ENCODE measurements at regions not wholly inside any gene's neighbourhood (a gene's known extent, or its start where the extent isn't known, plus 50 kb on each side); places are given as distances from the start of the nearest gene placed in this dataset.
"Not testable (repeated sequence)": the region's sequence is repeated elsewhere in the genome, so short reads cannot be mapped to it uniquely, and the experiment has no call there.

GRCh38 chr5:124538931-124539330 lies 207.5 kb downstream of the ZNF608 start:
- no peak for DNase-seq

DNA sequence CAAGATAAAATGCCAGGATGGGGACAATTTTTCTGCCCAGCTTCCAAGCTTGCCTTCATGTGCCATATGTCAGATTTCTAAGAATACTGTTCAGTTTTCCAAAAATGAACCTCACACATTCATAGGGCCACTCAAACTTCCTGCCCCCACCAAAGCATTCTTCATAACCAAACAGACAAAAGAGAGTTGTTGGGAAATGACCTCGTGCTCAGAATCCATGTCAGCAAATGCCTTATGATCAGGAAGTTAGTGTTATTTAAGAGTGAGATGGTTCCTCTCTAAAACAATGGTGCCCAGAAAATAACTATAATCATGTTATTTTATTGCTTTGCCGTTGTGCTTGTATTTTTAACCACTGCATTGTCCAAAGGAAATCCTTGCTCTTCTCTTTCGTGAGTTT lies 208.2 kb downstream of the ZNF608 start:
- no peak for DNase-seq

GRCh38 chr5:124537522-124537921 lies 208.9 kb downstream of the ZNF608 start:
- no peak for DNase-seq

DNA sequence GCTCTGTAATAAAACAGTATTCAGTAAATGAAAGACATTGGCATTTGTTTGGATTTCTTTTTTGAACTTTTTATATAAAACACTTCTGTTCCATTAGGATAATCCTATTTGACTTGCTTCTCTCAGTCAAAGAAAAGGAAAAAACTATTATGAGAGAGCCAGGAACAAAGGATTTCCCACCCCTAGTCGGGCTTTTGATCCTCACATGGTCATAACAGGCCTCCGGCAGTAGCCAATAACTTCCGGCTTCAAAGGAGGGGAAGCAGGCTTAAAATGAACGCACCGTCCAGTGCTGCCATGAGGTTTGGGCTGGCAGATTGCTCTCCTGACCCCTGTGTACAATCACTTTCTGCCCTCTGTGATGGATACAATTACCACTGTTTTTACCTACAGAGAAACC lies 209.3 kb downstream of the ZNF608 start:
- no peak for DNase-seq

DNA sequence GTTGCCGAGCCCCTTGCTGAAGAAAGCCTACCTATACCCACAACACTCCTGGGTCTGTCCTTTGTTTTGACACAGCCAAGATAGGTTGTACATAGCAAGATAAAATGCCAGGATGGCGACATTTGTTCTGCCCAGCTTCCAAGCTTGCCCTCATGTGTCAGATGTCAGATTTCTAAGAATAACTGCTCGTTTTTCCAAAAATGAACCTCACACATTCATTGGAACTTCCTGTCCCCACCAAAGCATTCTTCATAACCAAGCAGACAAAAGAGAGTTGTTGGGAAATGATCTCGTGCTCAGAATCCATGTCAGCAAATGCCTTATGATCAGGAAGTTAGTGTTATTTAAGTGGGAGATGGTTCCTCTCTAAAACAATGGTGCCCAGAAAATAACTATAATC lies 210.1 kb downstream of the ZNF608 start:
- DNase-seq, result no peak

DNA sequence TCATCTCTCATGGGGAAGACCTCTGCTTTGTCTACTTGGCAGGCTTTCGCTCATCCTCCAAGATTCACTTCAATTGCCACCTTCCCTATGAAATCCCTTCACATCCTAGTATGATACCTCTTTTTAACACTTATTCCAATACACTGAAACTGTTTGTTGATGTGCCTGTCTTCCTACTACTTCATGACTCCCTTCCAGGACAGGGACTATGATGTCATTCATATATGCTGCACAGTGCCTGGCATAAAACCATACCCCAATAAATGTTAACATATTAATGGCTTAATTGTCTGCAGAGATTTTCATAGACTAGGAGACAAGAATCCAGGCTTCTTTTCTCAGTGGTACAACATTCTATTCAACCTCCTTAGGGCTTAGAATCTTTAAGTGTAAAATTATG lies 215.5 kb downstream of the ZNF608 start:
- no peak for DNase-seq

- no peak for DNase-seq
Measured at GRCh38 chr5:124528838-124529237, 217.6 kb downstream of the ZNF608 start.

DNA sequence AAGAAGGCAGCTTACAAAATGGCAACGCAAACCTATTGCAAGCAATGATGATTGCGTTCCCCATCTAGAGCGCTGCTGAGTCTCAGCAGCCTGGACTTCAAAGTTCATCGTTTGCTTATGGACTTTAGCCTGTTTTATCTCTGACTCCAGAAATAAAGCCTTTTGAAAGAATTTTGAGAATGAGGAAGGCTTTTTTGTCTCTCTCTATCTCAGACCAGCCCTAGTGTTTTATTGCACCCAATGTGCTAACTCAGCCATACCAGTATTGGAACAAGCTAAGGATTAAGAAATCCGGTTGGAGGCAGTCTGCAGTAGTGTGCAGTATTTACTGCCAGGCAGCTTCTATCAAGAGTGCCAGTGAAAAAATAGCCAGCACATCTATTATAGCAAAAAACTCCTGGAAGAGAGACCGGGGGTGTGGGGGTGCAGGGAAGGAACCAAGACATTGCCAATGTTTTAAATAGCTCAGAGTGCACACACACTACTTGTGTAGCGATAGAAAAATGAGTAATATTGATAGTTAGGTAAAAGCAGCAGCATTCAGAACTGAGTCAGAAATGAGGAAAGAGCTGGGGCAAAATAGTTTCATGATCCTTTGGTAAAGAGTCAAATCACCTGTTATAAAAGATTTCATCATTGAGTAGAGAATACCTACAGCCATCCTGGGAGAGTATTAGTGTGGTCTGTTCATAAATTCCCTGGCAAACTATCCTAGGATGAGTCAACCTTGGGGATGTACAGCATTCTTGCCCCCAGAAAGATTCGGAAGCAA lies 219.0 kb downstream of the ZNF608 start:
- no peak for DNase-seq

GRCh38 chr5:124526079-124526478 lies 220.4 kb downstream of the ZNF608 start:
- not testable (repeated sequence) for DNase-seq

- no peak for DNase-seq
Measured at GRCh38 chr5:124524552-124525232, 221.7 kb downstream of the ZNF608 start.

GRCh38 chr5:124523897-124524296 lies 222.5 kb downstream of the ZNF608 start:
- no peak for DNase-seq

DNA sequence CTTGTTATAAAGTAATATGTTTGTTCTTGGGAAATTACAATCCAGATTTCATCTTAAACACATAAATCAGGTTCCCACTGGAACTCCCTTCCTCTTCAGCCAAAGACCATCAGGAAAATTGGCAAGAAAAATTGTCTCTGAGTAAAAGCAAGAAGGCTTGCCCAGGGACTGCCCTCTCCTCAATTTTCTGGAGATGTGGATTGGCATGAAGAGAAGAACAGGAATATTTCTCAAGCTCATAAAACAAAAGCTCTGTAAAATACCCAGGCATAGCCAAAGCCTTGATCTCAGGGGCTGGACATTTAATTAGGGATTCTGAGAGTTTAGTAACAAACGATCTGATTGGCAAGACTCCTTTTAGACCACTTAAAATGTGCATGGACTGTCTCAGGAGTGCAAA lies 223.4 kb downstream of the ZNF608 start:
- DNase-seq, result no peak

GRCh38 chr5:124521461-124522230 lies 224.8 kb downstream of the ZNF608 start:
- no peak for DNase-seq

- DNase-seq, result no peak
Measured at GRCh38 chr5:124519396-124519795, 227.0 kb downstream of the ZNF608 start.

GRCh38 chr5:124516567-124516966 lies 229.9 kb downstream of the ZNF608 start:
- no peak for DNase-seq

- no peak for DNase-seq
Measured at GRCh38 chr5:124515497-124516245, 230.8 kb downstream of the ZNF608 start.

- DNase-seq, result no peak
Measured at GRCh38 chr5:124514956-124515355, 231.5 kb downstream of the ZNF608 start.

- no peak for DNase-seq
Measured at GRCh38 chr5:124512952-124513632, 233.3 kb downstream of the ZNF608 start.

- DNase-seq, result no peak
Measured at GRCh38 chr5:124512236-124512635, 234.2 kb downstream of the ZNF608 start.

DNA sequence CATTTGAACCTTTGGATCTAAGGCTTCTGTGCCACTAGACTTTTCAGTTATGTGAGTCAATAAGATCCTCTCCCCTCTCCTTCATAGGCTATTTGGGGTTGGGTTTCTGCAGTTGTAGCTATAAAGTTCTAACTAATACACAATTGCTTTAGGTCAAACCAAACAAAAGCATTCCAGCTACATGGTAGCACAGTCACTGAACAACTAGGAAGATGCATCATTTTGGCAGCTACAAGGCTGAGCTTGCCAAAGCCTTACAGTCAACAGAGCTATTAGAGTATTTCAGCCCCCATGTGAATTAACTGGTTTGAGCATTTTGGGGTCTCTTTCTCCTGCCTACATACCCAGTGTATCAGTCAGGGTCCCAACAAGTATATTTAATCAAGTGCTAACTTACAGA lies 234.6 kb downstream of the ZNF608 start:
- no peak for DNase-seq

DNA sequence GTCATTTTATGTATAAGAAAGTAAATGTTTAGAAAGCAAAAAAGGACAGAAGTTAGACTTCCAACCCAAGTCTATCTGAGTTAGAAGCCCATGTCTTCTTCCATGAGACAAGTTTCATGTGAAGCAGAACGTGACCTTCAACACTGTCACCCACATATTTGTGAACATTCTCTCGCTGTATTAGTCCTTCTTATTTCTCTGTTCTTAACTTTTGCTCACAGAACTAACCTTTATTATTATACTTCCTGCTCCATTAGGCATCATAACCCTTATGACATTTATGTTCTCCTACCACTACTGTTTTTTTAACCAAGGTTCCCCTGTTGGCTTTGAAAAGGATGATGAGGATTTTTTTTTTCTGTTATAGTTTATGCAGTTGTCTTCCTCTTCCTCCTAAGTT lies 238.8 kb downstream of the ZNF608 start:
- no peak for DNase-seq
